ENCODE measurements at regions not wholly inside any gene's neighbourhood (a gene's known extent, or its start where the extent isn't known, plus 50 kb on each side); places are given as distances from the start of the nearest gene placed in this dataset.

DNA sequence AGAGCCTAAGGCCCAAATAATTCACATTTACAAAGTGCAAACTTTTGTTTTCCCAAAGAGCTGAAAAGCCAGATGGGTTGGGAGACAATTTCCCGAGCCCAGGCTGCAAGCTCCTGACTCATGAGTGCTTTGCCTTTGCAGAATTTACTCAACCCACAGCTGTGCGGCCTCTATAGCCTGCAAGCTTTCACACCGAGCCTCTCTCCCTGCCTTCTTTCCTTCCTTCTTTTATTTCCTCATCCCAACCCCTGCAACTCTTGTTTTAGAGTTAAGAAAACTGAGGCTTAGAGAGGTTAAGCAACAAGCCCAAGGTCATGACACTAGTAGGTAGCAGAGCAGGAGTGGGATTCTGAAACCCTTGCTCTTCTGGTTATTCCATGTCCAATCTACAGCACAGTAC, 203.0 kb upstream of the GPR26 start:
- Histone ChIP-seq H3K4me2 (ENCODE audit: insufficient read depth, low read length) (no peak overlapping the region), H3K9me3 (replicated peaks; ENCODE audit: control insufficient read depth, insufficient read depth, low read depth, low read length) (no peaks in the 10 kb centered on the region), H3K36me3 (ENCODE audit: control insufficient read depth, insufficient read depth, low read length) (no peaks in the 10 kb centered on the region), H3K27ac (ENCODE audit: extremely low read depth, low read depth, low read length) (no peak overlapping the region), H3K9me1 (ENCODE audit: control insufficient read depth, insufficient read depth, low read length) (no peaks in the 10 kb centered on the region), H3K9ac (ENCODE audit: insufficient read depth in 1 of 2, low read depth in 2 of 2, low read length in 2 of 2) (no peak overlapping the region), H3K4me1 (replicated peaks in 1 of 2; ENCODE audit: control insufficient read depth in 2 of 2, insufficient read depth in 2 of 2, low read length in 2 of 2) (no peaks in the 10 kb centered on the region), H3K4me3 (no peak overlapping the region), H3K27me3 (ENCODE audit: control insufficient read depth in 2 of 2, insufficient read depth in 2 of 2, low read length in 2 of 2) (peaks cover 0 to 7% of the 10 kb centered on the region in 2 experiments; a peak in 2 of 5 replicates), H2AFZ (ENCODE audit: low read depth, low read length) (no peak overlapping the region), H3K79me2 (ENCODE audit: control insufficient read depth, insufficient read depth, low read length) (no peaks in the 10 kb centered on the region), H4K20me1 (replicated peaks; ENCODE audit: control insufficient read depth, insufficient read depth, low read length) (no peaks in the 10 kb centered on the region)
- in situ Hi-C loops (cut with MboI) = no loop called here
- no TSS peak for BruUV-seq (replicated peaks)
- TF ChIP-seq MECOM (CRISPR knock-in tag; IDR thresholded peaks at IDR 0.05) (no peak), ZNF121 (CRISPR knock-in tag; conservative IDR thresholded peaks at IDR 0.05) (no peak), KDM5B (IDR thresholded peaks at IDR 0.05; ENCODE audit: insufficient replicate concordance, low read depth, low read length) (no peak), NR2C2 (CRISPR knock-in tag; IDR thresholded peaks at IDR 0.05) (no peak), NR2C2 (tag; IDR thresholded peaks at IDR 0.05) (no peak), RBFOX2 (IDR thresholded peaks at IDR 0.05; ENCODE audit: low read depth, low read length) (no peak)
- TF ChIP-seq, protein P1, sequence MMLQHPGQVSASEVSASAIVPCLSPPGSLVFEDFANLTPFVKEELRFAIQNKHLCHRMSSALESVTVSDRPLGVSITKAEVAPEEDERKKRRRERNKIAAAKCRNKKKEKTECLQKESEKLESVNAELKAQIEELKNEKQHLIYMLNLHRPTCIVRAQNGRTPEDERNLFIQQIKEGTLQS (IDR thresholded peaks at IDR 0.05) = no peak
- TF ChIP-seq, protein P1 (CRISPR knock-in tag; conservative IDR thresholded peaks at IDR 0.05) = no peak
- TF ChIP-seq, protein P2, sequence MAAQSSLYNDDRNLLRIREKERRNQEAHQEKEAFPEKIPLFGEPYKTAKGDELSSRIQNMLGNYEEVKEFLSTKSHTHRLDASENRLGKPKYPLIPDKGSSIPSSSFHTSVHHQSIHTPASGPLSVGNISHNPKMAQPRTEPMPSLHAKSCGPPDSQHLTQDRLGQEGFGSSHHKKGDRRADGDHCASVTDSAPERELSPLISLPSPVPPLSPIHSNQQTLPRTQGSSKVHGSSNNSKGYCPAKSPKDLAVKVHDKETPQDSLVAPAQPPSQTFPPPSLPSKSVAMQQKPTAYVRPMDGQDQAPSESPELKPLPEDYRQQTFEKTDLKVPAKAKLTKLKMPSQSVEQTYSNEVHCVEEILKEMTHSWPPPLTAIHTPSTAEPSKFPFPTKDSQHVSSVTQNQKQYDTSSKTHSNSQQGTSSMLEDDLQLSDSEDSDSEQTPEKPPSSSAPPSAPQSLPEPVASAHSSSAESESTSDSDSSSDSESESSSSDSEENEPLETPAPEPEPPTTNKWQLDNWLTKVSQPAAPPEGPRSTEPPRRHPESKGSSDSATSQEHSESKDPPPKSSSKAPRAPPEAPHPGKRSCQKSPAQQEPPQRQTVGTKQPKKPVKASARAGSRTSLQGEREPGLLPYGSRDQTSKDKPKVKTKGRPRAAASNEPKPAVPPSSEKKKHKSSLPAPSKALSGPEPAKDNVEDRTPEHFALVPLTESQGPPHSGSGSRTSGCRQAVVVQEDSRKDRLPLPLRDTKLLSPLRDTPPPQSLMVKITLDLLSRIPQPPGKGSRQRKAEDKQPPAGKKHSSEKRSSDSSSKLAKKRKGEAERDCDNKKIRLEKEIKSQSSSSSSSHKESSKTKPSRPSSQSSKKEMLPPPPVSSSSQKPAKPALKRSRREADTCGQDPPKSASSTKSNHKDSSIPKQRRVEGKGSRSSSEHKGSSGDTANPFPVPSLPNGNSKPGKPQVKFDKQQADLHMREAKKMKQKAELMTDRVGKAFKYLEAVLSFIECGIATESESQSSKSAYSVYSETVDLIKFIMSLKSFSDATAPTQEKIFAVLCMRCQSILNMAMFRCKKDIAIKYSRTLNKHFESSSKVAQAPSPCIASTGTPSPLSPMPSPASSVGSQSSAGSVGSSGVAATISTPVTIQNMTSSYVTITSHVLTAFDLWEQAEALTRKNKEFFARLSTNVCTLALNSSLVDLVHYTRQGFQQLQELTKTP (IDR thresholded peaks at IDR 0.05; ENCODE audit: low read depth in 1 of 2, partially characterized antibody in 2 of 2) = no peak
- TF ChIP-seq, protein P3, sequence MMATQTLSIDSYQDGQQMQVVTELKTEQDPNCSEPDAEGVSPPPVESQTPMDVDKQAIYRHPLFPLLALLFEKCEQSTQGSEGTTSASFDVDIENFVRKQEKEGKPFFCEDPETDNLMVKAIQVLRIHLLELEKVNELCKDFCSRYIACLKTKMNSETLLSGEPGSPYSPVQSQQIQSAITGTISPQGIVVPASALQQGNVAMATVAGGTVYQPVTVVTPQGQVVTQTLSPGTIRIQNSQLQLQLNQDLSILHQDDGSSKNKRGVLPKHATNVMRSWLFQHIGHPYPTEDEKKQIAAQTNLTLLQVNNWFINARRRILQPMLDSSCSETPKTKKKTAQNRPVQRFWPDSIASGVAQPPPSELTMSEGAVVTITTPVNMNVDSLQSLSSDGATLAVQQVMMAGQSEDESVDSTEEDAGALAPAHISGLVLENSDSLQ (IDR thresholded peaks at IDR 0.05) = no peak
- TF ChIP-seq, protein P4, sequence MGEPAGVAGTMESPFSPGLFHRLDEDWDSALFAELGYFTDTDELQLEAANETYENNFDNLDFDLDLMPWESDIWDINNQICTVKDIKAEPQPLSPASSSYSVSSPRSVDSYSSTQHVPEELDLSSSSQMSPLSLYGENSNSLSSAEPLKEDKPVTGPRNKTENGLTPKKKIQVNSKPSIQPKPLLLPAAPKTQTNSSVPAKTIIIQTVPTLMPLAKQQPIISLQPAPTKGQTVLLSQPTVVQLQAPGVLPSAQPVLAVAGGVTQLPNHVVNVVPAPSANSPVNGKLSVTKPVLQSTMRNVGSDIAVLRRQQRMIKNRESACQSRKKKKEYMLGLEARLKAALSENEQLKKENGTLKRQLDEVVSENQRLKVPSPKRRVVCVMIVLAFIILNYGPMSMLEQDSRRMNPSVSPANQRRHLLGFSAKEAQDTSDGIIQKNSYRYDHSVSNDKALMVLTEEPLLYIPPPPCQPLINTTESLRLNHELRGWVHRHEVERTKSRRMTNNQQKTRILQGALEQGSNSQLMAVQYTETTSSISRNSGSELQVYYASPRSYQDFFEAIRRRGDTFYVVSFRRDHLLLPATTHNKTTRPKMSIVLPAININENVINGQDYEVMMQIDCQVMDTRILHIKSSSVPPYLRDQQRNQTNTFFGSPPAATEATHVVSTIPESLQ (CRISPR knock-in tag; IDR thresholded peaks at IDR 0.05) = no peak
- WGBS (ENCODE audit: insufficient coverage, low coverage, missing lambda C conversion rate) = 0% methylated on average over 3 of the region's 3 CpGs
- ATAC-seq = no peak
- ChIA-PET POLR2A (no interaction called here), CTCF (ENCODE audit: low intra/inter-chr PET ratio) (no interaction called here)
- intact Hi-C loops (cut with micrococcal nuclease) = no loop called here
- FAIRE-seq = no peak
- no peak for DNase-seq (ENCODE audit: extremely low read depth in 1 of 4, low spot score in 3 of 4)
